GM19455 (cell line): ENCODE measurements at regions not wholly inside any gene's neighbourhood (a gene's known extent, or its start where the extent isn't known, plus 50 kb on each side); places are given as distances from the start of the nearest gene placed in this dataset.
"Not testable (repeated sequence)": the region's sequence is repeated elsewhere in the genome, so short reads cannot be mapped to it uniquely, and the experiment has no call there.

ENCODE experiments used
- ATAC-seq: cut with Tn5 transposase; IDR thresholded peaks from one replicate; pipeline ENCODE4 v1.9.1; 2021; ENCODE audit not compliant: unreplicated experiment

GRCh38 chr22:22060200-22061084, 77.9 kb upstream of the TOP3B start:
- ATAC-seq: no peak

GRCh38 chr22:22059291-22060002, 76.9 kb upstream of the TOP3B start:
- no peak for ATAC-seq

GRCh38 chr22:22058633-22059290, 76.2 kb upstream of the TOP3B start:
- no peak for ATAC-seq

- ATAC-seq: no peak
These were observed 75.2 kb upstream of the TOP3B start for GRCh38 chr22:22057617-22058378.

- not testable (repeated sequence) for ATAC-seq
These were observed 74.4 kb upstream of the TOP3B start for GRCh38 chr22:22056809-22057594.

GRCh38 chr22:22052548-22053139, 70.1 kb upstream of the TOP3B start:
- not testable (repeated sequence) for ATAC-seq

- not testable (repeated sequence) for ATAC-seq
These were observed 68.4 kb upstream of the TOP3B start for GRCh38 chr22:22051032-22051431.

GRCh38 chr22:22050141-22050775, 67.7 kb upstream of the TOP3B start:
- no peak for ATAC-seq

GRCh38 chr22:22049684-22050083, 67.1 kb upstream of the TOP3B start:
- ATAC-seq: no peak

GRCh38 chr22:22048981-22049531, 66.5 kb upstream of the TOP3B start:
- no peak for ATAC-seq

- no peak for ATAC-seq
These were observed 65.8 kb upstream of the TOP3B start for GRCh38 chr22:22048318-22048942.

- ATAC-seq: no peak
These were observed 65.2 kb upstream of the TOP3B start for GRCh38 chr22:22047776-22048175.

GRCh38 chr22:22047266-22047665, 64.7 kb upstream of the TOP3B start:
- ATAC-seq: no peak

- ATAC-seq: no peak
These were observed 63.8 kb upstream of the TOP3B start for GRCh38 chr22:22046370-22046769.

- no peak for ATAC-seq
These were observed 63.2 kb upstream of the TOP3B start for GRCh38 chr22:22045571-22046335.

GRCh38 chr22:22044153-22044552, 61.6 kb upstream of the TOP3B start:
- ATAC-seq: no peak

- ATAC-seq: no peak
These were observed 60.9 kb upstream of the TOP3B start for GRCh38 chr22:22043296-22044078.
